DOHH2 (cell line): ENCODE measurements at regions not wholly inside any gene's neighbourhood (a gene's known extent, or its start where the extent isn't known, plus 50 kb on each side); places are given as distances from the start of the nearest gene placed in this dataset.

Experiments
- EZH2phosphoT487 ChIP-seq: fragments of 200-600 bp; sonication (generic); IDR thresholded peaks from 2 replicates; pipeline ENCODE4 v1.6.1; 2017; ENCODE audit warnings: borderline replicate concordance, mild to moderate bottlenecking, antibody characterized with exemption, low read length, moderate library complexity, mixed read lengths
- TF ChIP-seq, protein P1 (sequence below): fragments of 200-600 bp; sonication (generic); IDR thresholded peaks from one replicate; pipeline ENCODE4 v1.5.1; 2014; ENCODE audit warnings: antibody characterized with exemption, mild to moderate bottlenecking, low read depth, low read length; ENCODE audit not compliant: poor library complexity, severe bottlenecking

DNA sequence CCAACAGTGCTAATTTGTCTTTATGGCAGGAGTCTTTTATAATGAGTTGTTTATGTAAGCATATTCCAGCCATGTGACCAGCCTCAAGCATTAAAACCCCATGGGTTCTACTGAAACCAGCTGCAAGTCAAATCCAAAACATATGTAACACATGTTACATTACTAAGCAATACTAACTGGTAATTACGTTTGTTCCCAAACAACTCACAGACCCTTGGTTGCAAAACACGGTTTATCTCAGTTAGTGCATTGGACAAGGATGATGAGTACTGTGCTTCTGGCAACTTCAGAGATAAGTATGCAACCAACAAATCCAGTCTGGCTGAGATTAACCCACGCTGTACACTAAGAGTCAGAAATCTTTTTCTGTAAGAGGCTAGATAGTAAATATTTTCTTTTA is 110.1 kb upstream of the FAR2 start:
- TF ChIP-seq, protein P1, sequence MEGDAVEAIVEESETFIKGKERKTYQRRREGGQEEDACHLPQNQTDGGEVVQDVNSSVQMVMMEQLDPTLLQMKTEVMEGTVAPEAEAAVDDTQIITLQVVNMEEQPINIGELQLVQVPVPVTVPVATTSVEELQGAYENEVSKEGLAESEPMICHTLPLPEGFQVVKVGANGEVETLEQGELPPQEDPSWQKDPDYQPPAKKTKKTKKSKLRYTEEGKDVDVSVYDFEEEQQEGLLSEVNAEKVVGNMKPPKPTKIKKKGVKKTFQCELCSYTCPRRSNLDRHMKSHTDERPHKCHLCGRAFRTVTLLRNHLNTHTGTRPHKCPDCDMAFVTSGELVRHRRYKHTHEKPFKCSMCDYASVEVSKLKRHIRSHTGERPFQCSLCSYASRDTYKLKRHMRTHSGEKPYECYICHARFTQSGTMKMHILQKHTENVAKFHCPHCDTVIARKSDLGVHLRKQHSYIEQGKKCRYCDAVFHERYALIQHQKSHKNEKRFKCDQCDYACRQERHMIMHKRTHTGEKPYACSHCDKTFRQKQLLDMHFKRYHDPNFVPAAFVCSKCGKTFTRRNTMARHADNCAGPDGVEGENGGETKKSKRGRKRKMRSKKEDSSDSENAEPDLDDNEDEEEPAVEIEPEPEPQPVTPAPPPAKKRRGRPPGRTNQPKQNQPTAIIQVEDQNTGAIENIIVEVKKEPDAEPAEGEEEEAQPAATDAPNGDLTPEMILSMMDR: no peak
- TF ChIP-seq EZH2phosphoT487: no peak
